ENCODE measurements at regions not wholly inside any gene's neighbourhood (a gene's known extent, or its start where the extent isn't known, plus 50 kb on each side); places are given as distances from the start of the nearest gene placed in this dataset.

DNA sequence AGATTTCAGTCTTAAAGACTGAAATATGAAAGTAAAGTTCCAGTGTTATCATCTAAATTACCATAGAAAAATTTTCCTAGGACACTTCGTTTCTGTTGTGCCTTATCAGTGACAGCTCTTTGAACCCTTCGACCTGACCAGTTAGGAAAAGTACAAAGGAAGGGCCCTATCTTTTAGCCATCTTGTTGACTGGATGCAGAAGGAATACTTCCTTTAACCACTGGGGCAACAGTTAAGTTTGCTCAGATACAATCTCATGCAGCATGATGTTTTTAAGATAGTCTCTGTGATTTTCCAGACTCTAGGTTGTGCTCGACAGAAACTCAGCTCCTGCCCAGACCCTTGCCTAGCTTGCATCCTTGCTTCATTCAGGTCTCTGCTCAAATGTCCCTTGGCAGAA, 210.5 kb upstream of the RPS6KA3 start:
- TF ChIP-seq, protein P1, sequence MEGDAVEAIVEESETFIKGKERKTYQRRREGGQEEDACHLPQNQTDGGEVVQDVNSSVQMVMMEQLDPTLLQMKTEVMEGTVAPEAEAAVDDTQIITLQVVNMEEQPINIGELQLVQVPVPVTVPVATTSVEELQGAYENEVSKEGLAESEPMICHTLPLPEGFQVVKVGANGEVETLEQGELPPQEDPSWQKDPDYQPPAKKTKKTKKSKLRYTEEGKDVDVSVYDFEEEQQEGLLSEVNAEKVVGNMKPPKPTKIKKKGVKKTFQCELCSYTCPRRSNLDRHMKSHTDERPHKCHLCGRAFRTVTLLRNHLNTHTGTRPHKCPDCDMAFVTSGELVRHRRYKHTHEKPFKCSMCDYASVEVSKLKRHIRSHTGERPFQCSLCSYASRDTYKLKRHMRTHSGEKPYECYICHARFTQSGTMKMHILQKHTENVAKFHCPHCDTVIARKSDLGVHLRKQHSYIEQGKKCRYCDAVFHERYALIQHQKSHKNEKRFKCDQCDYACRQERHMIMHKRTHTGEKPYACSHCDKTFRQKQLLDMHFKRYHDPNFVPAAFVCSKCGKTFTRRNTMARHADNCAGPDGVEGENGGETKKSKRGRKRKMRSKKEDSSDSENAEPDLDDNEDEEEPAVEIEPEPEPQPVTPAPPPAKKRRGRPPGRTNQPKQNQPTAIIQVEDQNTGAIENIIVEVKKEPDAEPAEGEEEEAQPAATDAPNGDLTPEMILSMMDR (IDR thresholded peaks at IDR 0.05): no peak
- TF ChIP-seq POLR2A (IDR thresholded peaks at IDR 0.05): no peak
